ENCODE measurements at regions not wholly inside any gene's neighbourhood (a gene's known extent, or its start where the extent isn't known, plus 50 kb on each side); places are given as distances from the start of the nearest gene placed in this dataset.
A peak's percentile ranks its signal among the peaks of the same experiment; 100 is the strongest.

DNA sequence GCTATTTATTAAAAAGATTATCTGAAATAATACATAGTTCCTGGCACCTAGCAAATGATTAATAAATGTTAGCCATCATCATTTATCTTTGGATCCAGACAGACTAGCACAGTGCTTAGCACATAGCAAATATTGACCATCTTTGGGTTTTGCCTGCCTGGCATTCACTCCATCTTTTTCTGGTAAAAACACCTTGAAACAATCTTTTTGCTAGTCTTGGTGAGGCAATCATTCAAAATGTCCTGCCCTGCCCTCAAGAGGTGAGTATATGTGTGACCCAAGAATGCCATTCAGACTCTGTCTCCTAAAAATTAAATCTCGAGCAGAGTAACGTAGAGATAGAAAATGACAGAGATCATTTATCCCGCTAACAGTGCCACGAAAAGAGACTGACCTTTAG lies 78.3 kb upstream of the ZNF280D start (continued):
- TF ChIP-seq CHD7 (IDR thresholded peaks at IDR 0.05; ENCODE audit: insufficient replicate concordance, low read length): no peak
- TF ChIP-seq, protein P1, sequence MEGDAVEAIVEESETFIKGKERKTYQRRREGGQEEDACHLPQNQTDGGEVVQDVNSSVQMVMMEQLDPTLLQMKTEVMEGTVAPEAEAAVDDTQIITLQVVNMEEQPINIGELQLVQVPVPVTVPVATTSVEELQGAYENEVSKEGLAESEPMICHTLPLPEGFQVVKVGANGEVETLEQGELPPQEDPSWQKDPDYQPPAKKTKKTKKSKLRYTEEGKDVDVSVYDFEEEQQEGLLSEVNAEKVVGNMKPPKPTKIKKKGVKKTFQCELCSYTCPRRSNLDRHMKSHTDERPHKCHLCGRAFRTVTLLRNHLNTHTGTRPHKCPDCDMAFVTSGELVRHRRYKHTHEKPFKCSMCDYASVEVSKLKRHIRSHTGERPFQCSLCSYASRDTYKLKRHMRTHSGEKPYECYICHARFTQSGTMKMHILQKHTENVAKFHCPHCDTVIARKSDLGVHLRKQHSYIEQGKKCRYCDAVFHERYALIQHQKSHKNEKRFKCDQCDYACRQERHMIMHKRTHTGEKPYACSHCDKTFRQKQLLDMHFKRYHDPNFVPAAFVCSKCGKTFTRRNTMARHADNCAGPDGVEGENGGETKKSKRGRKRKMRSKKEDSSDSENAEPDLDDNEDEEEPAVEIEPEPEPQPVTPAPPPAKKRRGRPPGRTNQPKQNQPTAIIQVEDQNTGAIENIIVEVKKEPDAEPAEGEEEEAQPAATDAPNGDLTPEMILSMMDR (IDR thresholded peaks at IDR 0.05; ENCODE audit: control extremely low read depth in 1 of 3, insufficient read depth in 1 of 3, low read depth in 1 of 3, low read length in 3 of 3): peak in 1 of 3 experiments; percentile 4; a peak in 1 of 4 replicates
